ENCODE measurements at regions not wholly inside any gene's neighbourhood (a gene's known extent, or its start where the extent isn't known, plus 50 kb on each side); places are given as distances from the start of the nearest gene placed in this dataset.

DNA sequence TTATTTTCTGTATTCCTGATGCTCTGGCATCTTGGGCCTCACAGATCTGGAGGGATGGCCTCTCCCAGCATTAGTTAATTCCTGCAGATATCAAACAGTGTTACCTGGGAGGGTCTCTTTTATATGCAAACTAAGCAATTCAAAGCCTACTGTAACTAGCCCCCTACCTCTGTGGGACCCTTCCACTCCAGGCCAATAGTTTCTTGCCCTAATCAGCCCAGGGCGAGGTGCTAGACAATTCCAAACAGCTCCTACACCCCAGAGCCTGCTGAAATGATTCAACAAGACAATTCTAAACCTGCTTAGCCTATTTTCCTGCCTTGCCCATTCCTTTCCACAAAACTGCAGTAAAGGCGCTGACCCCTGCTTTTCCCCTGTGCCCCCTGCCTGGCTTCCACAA lies 106.6 kb upstream of the IGSF10 start:
- TF ChIP-seq, protein P1, sequence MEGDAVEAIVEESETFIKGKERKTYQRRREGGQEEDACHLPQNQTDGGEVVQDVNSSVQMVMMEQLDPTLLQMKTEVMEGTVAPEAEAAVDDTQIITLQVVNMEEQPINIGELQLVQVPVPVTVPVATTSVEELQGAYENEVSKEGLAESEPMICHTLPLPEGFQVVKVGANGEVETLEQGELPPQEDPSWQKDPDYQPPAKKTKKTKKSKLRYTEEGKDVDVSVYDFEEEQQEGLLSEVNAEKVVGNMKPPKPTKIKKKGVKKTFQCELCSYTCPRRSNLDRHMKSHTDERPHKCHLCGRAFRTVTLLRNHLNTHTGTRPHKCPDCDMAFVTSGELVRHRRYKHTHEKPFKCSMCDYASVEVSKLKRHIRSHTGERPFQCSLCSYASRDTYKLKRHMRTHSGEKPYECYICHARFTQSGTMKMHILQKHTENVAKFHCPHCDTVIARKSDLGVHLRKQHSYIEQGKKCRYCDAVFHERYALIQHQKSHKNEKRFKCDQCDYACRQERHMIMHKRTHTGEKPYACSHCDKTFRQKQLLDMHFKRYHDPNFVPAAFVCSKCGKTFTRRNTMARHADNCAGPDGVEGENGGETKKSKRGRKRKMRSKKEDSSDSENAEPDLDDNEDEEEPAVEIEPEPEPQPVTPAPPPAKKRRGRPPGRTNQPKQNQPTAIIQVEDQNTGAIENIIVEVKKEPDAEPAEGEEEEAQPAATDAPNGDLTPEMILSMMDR (IDR thresholded peaks at IDR 0.05) = no peak
- Histone ChIP-seq H3K4me3 (no peak overlapping the region), H3K27ac (no peak overlapping the region)
- no peak for DNase-seq (ENCODE audit: low spot score)

DNA sequence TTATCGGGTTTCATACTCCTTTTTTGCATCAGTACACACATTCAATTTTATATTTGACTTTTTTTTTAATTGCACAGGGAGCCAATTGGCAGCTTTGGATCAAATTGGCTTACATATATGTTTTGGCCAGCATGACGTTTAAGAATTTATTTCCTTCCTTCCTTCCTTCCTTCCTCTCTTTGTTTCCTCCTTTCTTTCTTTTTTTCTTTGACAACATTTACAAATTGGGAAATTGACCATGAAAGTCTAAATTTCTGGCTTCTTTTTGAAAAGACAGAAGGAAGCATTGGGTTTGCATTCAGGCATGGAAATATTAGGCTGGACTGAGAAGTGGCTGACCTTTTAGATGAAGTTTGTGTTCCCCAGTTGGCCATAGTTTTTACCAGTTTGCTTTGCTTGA lies 103.4 kb upstream of the IGSF10 start:
- TF ChIP-seq, protein P1 (IDR thresholded peaks at IDR 0.05) = no peak
- Histone ChIP-seq H3K27ac (no peak overlapping the region), H3K4me3 (no peak overlapping the region)
- no peak for DNase-seq (ENCODE audit: low spot score)

DNA sequence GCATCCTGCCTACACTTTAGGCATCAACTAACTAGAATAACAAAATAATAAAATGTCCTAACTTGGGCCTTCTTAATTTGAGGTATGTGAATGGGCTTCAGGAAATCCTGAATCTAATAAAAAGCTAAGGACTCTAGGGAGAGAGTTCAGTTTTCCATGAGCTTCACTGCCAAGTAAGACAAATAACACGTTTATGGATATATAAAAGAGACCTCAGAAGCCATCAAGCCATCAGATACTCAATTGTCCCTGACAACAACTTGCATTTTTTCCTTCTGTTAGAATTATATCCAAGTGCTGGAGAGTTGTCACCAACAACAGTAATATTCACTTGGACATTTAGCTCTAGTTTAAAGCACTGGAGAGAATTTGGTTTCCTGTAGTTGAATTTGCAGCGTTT lies 102.4 kb upstream of the IGSF10 start:
- no peak for DNase-seq (ENCODE audit: low spot score)
- Histone ChIP-seq H3K27ac (no peak overlapping the region), H3K4me3 (no peak overlapping the region)
- TF ChIP-seq, protein P1 (IDR thresholded peaks at IDR 0.05) = no peak

DNA sequence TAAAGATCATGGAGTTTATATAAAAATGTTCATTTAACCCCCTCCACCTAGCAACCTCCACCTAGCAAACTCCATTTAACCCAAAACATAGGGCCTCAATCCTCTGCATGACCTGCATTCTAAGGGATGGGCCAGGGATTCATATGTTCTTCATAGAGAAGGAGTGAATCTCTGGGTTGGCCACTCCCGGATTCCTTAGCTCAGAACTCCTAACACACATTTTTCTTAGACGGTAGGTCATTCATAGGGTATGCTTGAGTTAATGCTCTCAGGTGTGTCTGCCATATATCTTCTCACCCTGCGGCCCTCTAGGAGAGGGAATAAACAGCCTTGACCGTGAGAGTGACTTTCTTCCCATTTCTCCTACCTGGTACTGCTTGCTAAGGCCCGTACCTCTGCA lies 102.0 kb upstream of the IGSF10 start:
- no peak overlapping the region for H3K27ac ChIP-seq
- DNase-seq (ENCODE audit: low spot score) = no peak
- H3K4me3 ChIP-seq = no peak overlapping the region
- TF ChIP-seq, protein P1 (IDR thresholded peaks at IDR 0.05) = no peak

DNA sequence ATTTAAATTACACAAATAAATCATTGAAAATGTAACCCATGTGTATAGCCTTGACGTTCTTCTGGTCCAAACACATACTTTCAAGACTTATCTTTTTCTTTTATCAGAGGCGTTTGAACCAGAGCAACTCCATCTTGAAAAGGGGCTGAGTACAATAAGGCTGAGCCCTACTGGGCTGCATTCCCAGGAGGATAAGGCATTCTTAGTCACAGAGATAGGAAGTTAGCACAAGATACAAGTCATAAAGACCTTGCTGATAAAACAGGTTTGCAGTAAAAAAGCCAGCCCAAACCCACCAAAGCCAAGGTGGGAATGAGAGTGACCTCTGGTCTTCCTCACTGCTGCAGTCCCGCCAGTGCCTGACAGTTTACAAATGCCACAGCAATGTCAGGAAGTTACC lies 101.0 kb upstream of the IGSF10 start:
- TF ChIP-seq, protein P1 (IDR thresholded peaks at IDR 0.05) = no peak
- H3K27ac ChIP-seq = no peak overlapping the region
- no peak overlapping the region for H3K4me3 ChIP-seq
- no peak for DNase-seq (ENCODE audit: low spot score)

DNA sequence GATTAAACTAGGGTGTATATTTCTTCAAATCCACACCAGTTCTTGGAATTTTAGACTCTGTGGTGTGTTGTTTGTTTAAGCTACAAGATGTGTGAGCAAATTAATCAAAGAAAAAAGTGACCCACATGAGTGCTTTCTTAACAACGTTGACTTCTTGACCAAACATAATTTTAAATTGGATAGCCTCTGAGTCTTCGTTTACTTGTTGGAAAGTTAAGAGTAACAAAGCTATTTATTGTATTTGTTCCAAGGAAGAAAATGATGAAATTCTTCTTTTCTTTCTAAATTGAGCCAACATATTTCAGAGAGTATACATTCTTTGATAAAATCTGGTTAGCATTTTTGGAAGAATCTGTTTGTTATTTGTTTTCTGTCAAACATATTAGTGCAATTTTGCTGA lies 99.9 kb upstream of the IGSF10 start:
- Histone ChIP-seq H3K4me3 (no peak overlapping the region), H3K27ac (no peak overlapping the region)
- no peak for DNase-seq (ENCODE audit: low spot score)
- TF ChIP-seq, protein P1 (IDR thresholded peaks at IDR 0.05) = no peak

DNA sequence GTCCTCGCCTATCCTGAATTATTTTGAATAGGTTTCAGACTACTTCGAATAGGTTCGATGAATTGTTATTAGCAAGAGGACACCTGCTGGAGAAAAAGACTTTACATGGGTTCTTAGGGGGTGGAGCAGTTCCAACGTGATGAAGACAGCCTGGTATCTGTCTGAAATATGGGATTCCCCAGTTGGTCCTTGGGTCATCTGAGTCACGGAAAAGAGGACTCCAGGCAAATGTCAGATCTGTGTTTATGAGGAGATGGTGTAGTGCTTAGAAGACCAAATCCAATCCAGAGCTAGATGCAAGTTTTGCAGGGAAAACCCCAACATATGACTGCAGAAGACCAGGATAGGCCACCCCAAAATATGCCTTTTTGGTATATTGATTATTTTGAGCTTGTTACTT lies 98.9 kb upstream of the IGSF10 start:
- no peak overlapping the region for H3K4me3 ChIP-seq
- H3K27ac ChIP-seq = no peak overlapping the region
- TF ChIP-seq, protein P1 (IDR thresholded peaks at IDR 0.05) = no peak
- no peak for DNase-seq (ENCODE audit: low spot score)

All from coronary artery (tissue), 2 donors.